Activated T-helper 17 cell treated with anti-CD3 and anti-CD28 coated beads, Interleukin-2, amount 50 U/mL, for 72 hours (primary cell): ENCODE measurements at regions not wholly inside any gene's neighbourhood (a gene's known extent, or its start where the extent isn't known, plus 50 kb on each side); places are given as distances from the start of the nearest gene placed in this dataset.

ENCODE experiments used
- ATAC-seq: fragments of 150-1000 bp; cut with Tn5 transposase; replicated peaks from 2 replicates; pipeline ENCODE4 v1.10.0; 2021; ENCODE audit warnings: mild to moderate bottlenecking, moderate library complexity
- H3K27ac Mint-ChIP-seq: one replicate; pipeline ENCODE4 v1.8.0; 2022; ENCODE audit warnings: mixed read lengths
- H3K27me3 Mint-ChIP-seq: one replicate; pipeline ENCODE4 v1.8.0; 2022; ENCODE audit warnings: mixed read lengths
- H3K36me3 Mint-ChIP-seq: one replicate; pipeline ENCODE4 v1.8.0; 2022; ENCODE audit warnings: low read depth, mild to moderate bottlenecking, mixed read lengths
- H3K4me1 Mint-ChIP-seq: one replicate; pipeline ENCODE4 v1.8.0; 2022; ENCODE audit warnings: mixed read lengths
- H3K4me3 Mint-ChIP-seq: one replicate; pipeline ENCODE4 v1.8.0; 2022; ENCODE audit warnings: mild to moderate bottlenecking, mixed read lengths
- H3K9me3 Mint-ChIP-seq: one replicate; pipeline ENCODE4 v1.8.0; 2022; ENCODE audit warnings: mixed read lengths

DNA sequence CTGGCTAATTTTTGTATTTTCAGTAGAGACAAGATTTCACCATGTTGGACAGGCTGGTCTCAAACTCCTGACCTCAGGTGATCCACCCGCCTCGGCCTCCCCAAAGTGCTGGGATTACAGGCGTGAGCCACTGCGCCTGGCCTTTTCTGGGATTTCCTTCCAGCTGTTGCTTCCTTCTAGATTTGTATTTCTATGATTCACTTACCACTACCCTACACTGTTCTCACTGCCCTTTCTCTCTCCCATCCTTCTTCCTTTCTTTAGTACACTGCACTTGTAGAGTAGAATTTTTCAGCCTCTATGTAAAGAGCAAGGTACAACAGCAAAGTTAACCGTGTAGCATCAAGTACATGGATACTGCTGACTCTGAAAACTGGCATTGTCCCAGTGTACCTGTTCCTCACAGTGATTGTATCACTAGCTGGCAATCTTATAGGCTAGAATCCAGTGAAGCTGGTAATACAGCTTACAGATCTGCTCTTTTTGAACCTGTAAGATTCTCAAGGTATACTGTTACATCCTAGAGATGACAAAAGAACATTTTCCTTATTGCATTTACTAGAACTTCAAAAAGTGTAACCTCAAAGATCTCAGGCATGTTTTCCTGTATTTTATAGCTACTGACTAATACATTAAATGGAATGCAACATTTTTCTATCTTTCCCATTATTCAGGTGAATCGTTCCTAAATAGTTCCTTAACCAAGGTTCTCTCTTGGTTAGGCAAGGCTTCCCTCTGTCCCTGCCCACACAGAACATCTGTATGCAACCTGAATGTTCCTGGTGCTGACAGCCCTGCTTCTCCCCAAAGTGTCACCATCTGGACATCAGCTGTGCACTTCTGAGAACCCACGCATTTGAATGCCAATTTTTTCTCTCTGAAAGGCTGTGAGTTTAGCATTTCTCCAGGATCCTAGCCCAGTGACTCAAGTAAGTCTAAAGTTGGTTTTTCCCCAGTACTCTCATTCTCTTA lies 74.1 kb upstream of the RAP2B start:
- H3K9me3 Mint-ChIP-seq = no peaks in the 10 kb centered on the region
- no peaks in the 10 kb centered on the region for H3K27me3 Mint-ChIP-seq
- no peaks in the 10 kb centered on the region for H3K36me3 Mint-ChIP-seq
- H3K4me1 Mint-ChIP-seq = peaks cover 7% of the 10 kb centered on the region
- H3K4me3 Mint-ChIP-seq = no peak overlapping the region
- H3K27ac Mint-ChIP-seq = no peak overlapping the region
- ATAC-seq = no peak

DNA sequence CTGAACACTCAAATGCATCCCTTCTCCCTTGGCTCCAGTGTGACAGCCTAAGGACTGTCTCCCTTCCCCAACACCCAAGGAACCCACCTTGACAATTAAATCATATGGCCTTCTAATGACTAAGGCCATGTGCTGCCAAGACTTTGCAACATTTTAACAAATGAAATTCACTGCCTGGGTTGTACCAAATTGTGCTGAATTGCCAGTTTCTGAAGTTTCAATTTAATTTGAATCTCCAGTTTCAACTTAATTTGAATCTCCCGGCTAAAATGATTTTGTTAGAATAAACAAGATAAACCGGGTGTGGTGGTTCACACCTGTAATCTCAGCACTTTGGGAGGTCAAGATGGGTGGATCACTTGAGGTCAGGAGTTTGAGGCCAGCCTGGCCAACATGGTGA lies 72.4 kb upstream of the RAP2B start:
- no peak overlapping the region for H3K4me3 Mint-ChIP-seq
- H3K4me1 Mint-ChIP-seq = peaks cover 7% of the 10 kb centered on the region
- ATAC-seq = no peak
- no peaks in the 10 kb centered on the region for H3K36me3 Mint-ChIP-seq
- no peaks in the 10 kb centered on the region for H3K9me3 Mint-ChIP-seq
- H3K27ac Mint-ChIP-seq = no peak overlapping the region
- H3K27me3 Mint-ChIP-seq = no peaks in the 10 kb centered on the region

DNA sequence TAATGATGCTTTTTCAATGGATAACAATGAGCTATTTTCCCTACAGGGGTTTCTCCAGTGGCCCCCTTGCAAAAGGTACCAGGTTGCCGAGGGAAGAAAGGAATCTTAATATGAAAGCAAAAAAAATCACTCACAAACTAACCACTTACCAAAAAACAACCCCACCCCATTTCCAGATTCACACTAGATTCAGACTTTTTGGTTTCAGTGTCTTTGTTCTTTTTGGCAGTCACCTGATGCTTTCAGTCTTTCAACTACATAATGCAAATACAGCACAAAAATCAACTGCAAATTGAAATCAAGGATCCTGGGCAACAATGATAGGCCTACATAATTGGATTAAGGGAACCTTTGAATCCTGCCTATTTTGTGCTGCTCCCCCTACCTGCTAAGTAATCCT lies 71.1 kb upstream of the RAP2B start:
- no peaks in the 10 kb centered on the region for H3K36me3 Mint-ChIP-seq
- no peak overlapping the region for H3K4me3 Mint-ChIP-seq
- ATAC-seq = no peak
- no peak overlapping the region for H3K27ac Mint-ChIP-seq
- peaks cover 7% of the 10 kb centered on the region for H3K4me1 Mint-ChIP-seq
- H3K9me3 Mint-ChIP-seq = no peaks in the 10 kb centered on the region
- no peaks in the 10 kb centered on the region for H3K27me3 Mint-ChIP-seq

DNA sequence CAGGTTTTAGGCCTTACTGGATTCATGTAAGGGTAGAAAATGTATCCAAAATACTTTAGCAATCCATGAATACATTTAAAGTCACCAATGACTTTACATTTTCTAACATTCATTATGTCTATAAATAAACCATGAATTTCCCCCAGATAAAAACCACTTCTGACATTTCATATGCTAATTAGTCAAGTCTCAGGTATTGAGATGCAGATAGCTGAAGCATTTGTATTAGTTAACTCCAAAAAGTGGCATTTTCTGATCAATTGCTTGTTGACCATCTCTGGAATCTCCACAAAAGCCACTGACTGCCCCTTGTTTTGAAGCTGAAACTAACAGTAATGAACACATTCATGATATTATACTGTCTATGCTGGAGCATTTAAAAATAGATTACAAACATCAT lies 68.4 kb upstream of the RAP2B start:
- Mint-ChIP-seq H3K27me3 (no peaks in the 10 kb centered on the region), H3K4me1 (peaks cover 7% of the 10 kb centered on the region), H3K27ac (no peak overlapping the region), H3K9me3 (no peaks in the 10 kb centered on the region), H3K36me3 (no peaks in the 10 kb centered on the region), H3K4me3 (no peak overlapping the region)
- no peak for ATAC-seq

DNA sequence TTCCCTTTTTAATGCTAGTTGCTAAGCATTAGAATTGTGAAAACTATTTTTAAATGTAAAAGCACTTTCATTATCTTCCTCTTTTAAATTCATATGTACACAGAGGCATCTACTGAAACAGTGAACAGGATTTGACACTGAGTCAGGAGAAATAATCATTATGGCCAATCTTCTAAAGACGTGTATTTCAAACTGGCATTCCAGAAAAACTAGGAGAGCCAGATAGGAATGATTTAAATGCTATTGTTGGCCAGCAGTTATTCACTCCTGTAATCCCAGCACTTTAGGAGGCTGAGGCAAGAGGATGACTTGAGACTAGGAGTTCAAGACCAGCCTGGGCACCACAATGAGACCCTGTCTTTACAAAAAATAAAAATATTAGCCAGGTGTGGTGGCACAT lies 67.6 kb upstream of the RAP2B start:
- Mint-ChIP-seq H3K4me3 (no peak overlapping the region), H3K27me3 (no peaks in the 10 kb centered on the region), H3K36me3 (no peaks in the 10 kb centered on the region), H3K9me3 (no peaks in the 10 kb centered on the region), H3K27ac (no peak overlapping the region), H3K4me1 (peaks cover 7% of the 10 kb centered on the region)
- no peak for ATAC-seq

DNA sequence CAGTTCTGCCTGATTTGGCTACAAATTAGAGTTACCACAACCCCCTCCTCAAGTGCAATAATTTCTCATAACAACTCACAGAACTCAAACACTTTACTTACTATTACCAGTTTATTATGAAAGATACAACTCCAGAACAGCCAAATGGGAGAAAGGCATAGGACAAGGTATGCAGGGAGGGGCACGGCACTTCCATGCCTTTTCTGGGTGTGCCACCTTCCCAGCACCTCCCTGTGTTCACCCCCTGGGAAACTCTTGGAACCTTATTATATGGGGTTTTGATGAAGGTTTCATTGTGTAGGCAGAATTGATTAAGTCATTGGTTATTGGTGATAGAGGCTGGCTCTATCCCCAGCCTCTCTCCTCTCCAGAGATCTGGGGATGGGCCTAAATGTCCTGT lies 66.6 kb upstream of the RAP2B start:
- H3K4me3 Mint-ChIP-seq = no peak overlapping the region
- no peaks in the 10 kb centered on the region for H3K9me3 Mint-ChIP-seq
- H3K27me3 Mint-ChIP-seq = no peaks in the 10 kb centered on the region
- ATAC-seq = no peak
- H3K4me1 Mint-ChIP-seq = peaks cover 7% of the 10 kb centered on the region
- H3K36me3 Mint-ChIP-seq = no peaks in the 10 kb centered on the region
- H3K27ac Mint-ChIP-seq = no peak overlapping the region

DNA sequence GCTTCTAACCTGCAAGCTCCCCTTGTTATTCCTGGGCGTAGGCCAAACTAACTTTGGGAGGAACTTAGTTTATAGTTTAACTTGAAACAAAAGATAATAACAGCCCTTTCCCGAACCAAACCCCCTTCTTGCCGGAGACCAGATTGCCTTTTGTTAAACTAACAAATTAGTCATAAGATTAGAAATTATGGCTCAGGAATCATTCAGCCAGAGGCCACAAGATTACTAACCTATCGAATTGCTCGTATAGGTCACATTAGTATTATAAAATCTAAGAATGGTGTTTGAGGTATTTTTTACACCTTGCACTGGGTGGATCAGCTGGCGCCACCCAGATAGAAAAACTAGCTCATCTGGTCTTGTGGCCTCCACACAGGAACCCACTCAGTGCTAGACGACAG lies 65.3 kb upstream of the RAP2B start:
- Mint-ChIP-seq H3K9me3 (no peaks in the 10 kb centered on the region), H3K4me1 (no peaks in the 10 kb centered on the region), H3K27me3 (no peaks in the 10 kb centered on the region), H3K27ac (no peak overlapping the region), H3K4me3 (no peak overlapping the region), H3K36me3 (no peaks in the 10 kb centered on the region)
- no peak for ATAC-seq

DNA sequence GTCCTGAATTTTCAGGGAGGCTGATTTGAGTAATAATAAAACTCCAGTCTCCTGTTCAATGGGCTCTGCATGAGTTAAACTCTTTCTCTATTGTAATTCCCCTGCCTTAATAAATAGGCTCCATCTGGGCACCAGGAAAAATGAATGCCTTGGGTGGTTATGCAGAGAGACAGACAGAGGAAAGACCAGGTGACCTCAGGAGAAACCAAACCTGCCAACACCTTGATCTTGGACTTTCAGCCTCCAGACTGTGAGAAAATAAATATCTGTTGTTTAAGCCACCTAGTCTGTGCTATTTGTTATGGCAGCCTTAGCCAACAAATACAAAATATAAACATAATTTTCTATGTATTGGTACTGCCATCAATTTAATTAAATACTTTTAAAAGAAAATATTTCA lies 64.8 kb upstream of the RAP2B start:
- no peak for ATAC-seq
- no peak overlapping the region for H3K27ac Mint-ChIP-seq
- no peaks in the 10 kb centered on the region for H3K36me3 Mint-ChIP-seq
- no peaks in the 10 kb centered on the region for H3K9me3 Mint-ChIP-seq
- no peak overlapping the region for H3K4me3 Mint-ChIP-seq
- no peaks in the 10 kb centered on the region for H3K27me3 Mint-ChIP-seq
- no peaks in the 10 kb centered on the region for H3K4me1 Mint-ChIP-seq

DNA sequence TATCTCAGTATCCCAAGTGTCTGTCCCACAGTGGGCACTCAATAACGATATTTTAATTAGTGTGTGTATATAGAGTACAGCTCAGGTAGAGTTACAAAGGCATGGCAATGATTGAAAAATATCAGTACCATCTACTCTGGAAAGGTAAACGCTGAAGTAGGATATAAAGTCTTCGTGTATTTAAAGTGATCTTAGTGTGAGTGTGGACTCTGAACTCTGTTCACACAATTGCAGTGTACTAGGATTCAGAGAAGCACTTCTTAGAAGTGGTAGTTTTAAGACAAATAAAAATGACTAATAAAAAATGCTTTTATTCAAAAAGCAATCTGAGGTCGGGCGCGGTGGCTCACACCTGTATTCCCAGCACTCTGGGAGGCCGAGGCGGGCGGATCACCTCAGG lies 62.9 kb upstream of the RAP2B start:
- H3K27me3 Mint-ChIP-seq = no peaks in the 10 kb centered on the region
- no peaks in the 10 kb centered on the region for H3K9me3 Mint-ChIP-seq
- H3K27ac Mint-ChIP-seq = no peak overlapping the region
- H3K36me3 Mint-ChIP-seq = no peaks in the 10 kb centered on the region
- H3K4me1 Mint-ChIP-seq = no peaks in the 10 kb centered on the region
- no peak overlapping the region for H3K4me3 Mint-ChIP-seq
- no peak for ATAC-seq

DNA sequence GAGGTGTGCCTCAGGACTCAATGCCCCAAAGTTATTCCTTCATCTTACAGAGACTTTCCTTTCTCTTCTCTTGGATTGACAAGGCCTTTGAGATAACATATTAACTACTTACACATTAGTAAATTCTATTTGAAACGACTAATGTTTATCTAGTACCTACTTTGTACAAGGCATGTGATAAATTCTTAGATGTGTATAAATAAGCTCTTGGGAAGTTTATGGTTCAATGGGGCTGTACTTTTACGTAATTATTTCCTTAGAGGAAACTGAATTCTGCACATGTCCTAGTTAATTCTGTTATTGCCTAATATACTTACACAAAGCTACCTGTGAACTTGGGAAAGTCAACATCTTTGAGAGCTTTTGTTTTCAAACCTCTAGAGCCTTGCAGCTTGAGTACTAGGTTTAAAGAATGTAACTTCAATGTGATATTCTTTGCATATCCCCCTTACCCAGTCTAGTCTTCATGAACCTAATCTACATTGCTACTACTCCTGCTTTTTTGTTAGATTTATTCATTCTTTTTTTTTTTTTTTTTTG lies 58.5 kb upstream of the RAP2B start:
- Mint-ChIP-seq H3K4me1 (no peaks in the 10 kb centered on the region), H3K4me3 (no peak overlapping the region), H3K27me3 (no peaks in the 10 kb centered on the region), H3K9me3 (no peaks in the 10 kb centered on the region), H3K27ac (no peak overlapping the region), H3K36me3 (no peaks in the 10 kb centered on the region)
- ATAC-seq = no peak

DNA sequence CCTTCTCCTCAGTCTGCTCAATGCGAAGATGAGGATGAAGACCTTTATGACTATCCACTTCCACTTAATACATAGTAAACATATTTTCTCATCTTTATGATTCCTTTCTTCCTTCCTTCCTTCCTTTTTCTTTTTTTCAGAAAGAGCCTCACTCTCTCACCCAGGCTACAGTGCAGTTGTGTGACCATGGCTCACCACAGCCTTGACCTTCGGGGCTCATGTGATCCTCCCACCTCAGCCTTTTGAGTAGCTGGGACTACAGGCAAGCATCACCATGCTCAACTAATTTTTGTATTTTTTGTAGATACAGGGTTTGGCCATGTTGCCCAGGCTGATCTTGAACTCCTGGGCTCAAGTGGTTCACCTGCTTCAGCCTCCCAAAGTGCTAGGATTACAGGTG lies 52.0 kb upstream of the RAP2B start:
- H3K9me3 Mint-ChIP-seq = no peaks in the 10 kb centered on the region
- H3K36me3 Mint-ChIP-seq = no peaks in the 10 kb centered on the region
- H3K4me3 Mint-ChIP-seq = no peak overlapping the region
- H3K27ac Mint-ChIP-seq = no peak overlapping the region
- ATAC-seq = no peak
- H3K4me1 Mint-ChIP-seq = no peaks in the 10 kb centered on the region
- no peaks in the 10 kb centered on the region for H3K27me3 Mint-ChIP-seq

DNA sequence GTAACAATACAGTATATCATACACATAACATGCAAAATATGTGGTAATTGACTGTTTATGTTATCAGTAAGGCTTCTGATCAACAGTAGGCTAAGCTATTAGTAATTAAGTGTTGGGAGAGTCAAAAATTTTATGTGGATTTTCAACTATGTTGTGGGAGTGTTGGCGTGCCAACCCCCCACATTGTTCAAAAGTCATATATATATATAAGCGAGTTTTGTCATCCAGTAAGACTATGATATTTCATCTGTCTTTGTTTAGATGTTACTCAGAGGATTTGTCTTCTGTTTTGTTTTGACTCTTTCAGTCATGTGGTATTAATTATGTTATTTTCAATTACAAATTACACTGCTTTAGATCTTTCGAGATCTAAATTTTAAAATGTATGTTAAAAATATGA lies 51.0 kb upstream of the RAP2B start:
- H3K27ac Mint-ChIP-seq = no peak overlapping the region
- no peaks in the 10 kb centered on the region for H3K9me3 Mint-ChIP-seq
- no peaks in the 10 kb centered on the region for H3K27me3 Mint-ChIP-seq
- ATAC-seq = no peak
- H3K4me3 Mint-ChIP-seq = no peak overlapping the region
- no peaks in the 10 kb centered on the region for H3K4me1 Mint-ChIP-seq
- no peaks in the 10 kb centered on the region for H3K36me3 Mint-ChIP-seq
